ENCODE measurements at regions not wholly inside any gene's neighbourhood (a gene's known extent, or its start where the extent isn't known, plus 50 kb on each side); places are given as distances from the start of the nearest gene placed in this dataset.
"Not testable (repeated sequence)": the region's sequence is repeated elsewhere in the genome, so short reads cannot be mapped to it uniquely, and the experiment has no call there.

DNA sequence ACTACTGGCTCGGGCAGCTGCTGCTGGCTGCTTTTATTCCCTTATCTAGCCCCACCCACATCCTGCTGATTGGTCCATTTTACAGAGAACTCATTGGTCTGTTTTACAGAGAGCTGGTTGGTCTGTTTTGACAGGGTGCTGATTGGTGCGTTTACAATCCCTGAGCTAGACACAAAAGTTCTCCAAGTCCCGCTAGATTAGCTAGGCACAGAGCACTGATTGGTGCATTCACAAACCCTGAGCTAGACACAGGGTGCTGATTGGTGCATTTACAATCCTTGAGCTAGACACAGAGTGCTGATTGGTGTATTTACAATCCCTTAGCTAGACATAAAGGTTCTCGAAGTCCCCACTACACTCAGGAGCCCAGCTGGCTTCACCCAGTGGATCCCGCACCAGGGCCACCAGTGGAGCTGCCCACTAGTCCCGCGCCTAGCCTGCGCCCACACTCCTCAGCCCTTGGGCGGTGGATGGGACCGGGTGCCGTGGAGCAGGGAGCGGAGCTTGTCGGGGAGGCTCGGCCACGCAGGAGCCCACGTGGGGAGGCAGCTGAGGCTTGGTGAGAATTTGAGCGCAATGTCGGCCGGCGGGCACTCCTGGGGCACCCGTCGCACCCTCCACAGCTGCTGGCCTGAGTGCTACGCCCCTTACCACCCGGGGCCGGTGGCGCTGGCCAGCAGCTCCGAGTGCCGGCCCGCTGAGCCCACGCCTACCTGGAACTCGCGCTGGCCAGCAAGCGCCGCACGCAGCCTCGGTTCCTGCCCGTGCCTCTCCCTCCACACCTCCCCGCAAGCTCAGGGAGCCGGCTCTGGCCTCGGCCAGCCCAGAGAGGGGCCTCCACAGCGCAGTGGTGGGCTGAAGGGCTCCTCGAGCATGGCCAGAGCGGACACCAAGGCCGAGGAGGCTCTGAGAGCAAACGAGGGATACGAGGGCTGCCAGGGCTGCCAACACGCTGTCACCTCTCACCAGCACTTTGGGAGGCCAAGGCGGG, 91.1 kb upstream of the HS3ST2 start:
- FAIRE-seq, result not testable (repeated sequence)

DNA sequence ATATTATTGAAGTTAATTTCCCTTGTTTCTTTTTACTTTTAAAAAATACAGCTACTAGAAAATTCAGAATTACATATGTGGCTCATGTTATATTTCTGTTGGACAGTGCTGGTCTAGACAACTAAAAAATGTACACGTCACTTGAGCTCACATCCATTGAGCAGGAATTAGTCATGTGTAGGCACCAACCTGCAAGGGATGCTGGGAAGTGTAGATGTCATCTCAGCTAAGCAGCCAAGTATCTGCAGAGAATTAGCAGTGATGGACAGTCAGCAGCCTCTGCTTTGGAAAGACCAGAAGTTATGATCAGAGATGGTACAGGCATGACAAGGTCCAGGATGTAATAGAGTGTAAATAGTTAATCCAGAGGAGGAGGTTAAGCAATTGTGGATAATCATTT, 87.1 kb upstream of the HS3ST2 start:
- no peak for FAIRE-seq

DNA sequence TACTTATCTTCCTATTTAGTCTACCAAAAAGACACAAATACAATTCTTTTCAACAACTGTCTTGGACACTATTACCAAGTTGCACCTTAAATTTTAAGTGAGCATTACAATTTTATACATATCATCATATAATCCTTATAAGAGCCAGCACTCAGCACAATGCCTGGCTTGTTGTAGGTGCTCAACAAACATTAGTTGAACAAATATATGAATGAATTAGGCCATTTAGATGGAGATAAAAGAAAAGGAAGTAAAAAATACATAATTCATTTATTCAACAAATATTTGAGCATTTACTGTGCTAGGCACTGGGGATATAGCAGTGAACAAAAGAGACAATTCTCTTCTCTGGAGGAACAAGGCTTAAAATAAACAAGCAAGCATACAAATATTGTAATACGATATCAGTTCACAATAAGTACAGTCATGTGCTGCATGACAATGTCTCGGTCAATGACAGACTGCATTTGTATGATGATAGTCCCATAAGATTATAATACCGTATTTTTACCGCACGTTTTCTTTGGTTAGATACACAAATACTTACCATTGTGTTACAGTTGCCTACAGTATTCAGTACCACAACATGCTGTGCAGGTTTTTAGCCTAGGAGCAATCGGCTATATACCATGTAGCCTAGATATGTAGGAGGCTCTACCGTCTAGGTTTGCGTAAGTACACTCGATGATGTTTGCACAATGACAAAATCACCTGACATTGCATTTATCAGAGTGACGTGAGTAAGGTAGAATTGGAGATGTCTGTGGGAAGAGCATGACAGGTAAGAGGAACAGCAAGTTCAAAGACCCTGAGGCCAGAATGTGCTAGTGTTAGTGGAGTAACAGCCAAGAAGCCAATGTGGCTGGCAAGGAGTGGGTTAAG, 86.4 kb upstream of the HS3ST2 start:
- no peak for FAIRE-seq

DNA sequence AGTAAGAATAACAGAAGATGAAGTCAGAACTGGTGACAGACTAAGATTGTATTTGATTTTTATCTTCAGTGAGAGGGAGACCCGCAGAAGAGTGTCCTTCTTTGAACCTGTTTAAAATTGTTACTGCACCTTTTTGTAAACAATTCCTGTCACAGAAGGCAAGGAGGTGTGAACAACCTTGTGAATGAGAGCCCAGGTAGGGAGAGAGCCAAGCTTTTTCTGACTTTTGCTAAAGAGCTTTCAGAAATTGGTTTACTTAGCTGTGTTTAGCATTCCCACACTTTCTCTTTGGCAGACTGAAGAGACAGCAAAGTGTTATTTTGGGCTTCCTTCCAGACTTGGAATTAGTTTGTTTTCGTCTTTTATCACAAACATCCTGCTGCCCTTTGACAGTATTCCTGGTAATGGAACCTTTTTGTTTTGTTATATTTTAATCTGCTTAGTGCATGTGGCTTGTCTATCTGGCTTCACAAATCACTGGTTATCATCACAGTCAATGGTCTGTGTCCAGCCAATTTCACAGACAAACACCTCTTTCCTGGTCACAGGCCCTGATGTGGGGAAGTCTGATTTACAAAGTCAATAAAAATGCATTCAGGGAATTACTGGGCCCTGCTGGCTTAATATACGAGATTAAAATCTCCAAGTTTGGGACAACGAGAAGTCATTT, 85.7 kb upstream of the HS3ST2 start:
- no peak for FAIRE-seq

DNA sequence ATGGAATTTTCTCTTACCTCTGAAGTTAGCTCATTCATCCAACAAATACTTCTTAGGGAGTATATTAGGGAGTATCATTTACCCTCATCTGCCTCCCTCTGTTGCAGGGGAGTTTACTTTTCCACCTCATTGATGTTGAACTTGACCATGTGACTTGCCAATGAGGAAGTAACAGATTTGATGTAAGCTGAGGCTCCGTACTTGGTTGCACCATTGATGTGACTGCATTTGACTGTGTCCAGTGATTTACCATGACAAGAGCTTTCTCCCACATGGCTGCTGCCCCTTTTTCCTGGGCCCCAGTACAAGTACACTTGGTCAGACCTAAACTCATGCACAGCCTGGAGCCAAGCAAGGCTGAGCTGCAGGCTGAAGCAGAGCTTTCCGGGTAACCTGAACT, 81.6 kb upstream of the HS3ST2 start:
- FAIRE-seq, result no peak

DNA sequence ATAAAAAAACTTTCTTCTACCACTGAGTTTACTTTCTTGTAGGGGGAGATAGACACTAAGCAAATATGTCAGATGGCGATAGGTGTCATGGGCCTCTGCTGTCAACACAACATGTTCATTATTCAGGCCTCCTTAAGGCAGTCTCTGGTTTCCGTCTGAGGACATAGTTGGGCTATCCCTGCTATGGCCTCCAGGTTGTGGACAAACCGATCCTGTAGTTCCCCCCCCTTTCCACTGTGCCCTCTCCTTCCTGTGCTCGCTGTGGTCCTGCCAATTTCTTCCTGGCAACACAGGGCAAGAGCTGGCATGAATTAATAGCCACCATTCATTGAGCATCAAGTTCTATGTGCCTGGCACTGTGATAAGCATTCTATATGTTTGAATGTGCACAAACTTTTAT, 81.0 kb upstream of the HS3ST2 start:
- FAIRE-seq, result no peak

DNA sequence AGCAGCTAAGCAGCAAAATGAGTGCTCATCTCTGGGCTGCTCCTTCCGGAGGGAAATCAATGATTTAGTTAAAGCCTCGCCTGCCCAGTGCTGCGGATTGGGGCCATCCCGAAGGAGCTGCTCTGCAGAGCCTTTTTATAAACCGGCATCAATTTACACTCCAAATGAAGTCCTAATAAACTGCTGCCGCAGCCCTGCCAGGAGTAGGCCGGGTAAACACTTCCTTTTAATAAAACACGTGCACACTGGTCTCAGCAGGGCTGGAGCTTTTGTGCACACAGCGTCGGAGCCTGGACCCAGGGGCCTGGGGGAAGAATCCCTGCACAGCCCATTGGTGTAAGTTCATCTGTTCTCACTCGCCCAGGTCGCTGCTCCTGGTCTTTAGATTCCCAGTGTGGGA, 79.6 kb upstream of the HS3ST2 start:
- no peak for FAIRE-seq

DNA sequence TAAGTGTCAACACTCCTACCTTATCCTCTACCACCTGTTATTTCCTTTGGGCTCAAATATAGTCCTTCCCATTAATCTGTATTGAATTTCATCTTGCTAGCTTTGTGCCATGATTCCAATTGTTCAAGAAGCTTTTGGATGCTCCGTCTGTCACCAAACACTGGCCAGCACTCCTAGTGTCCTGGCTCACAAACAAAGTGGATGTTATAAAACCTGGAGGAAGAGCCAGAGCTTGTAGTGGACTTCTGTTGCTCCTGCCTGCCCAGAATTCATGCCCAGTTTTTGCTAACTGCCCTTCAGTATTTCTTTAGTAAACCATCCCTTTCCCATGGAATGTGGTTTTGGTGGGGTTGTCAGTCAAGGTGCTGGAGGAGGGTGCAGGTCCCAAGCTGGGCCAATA, 77.2 kb upstream of the HS3ST2 start:
- no peak for FAIRE-seq

DNA sequence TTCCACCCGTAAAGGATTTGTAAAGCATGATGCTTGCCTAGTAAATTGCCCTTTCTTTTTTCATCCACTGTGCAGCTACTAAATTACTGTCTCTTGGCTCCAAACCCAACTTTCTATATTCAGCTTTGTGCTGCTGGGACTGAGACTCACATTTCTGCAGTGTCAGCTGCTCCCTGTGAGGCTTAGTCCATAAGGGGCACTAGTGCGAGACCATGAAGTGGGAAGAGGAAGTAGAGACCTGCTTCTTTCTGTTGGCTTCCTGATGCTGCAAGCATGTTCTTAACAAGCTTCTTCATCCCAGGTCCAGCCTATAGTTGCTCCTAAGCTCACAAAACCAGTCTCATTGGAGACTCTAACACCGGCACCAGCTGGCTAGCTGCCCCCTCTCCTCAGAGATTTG, 74.9 kb upstream of the HS3ST2 start:
- no peak for FAIRE-seq

DNA sequence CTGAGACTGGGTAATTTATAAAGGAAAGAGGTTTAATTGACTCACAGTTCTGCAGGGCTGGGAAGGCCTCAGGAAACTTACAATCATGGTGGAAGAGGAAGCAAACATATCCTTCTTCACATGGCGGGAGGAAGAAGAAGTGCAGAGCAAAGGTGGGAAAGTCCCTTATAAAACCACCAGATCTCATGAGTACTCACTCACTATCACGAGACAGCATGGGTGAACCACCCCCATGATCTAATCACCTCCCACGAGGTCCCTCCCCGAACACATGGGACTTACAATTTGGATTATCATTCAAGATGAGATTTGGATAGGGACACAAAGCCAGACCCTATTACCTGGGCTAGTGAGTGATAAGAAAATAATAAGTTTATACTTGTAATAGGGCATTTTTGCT, 70.6 kb upstream of the HS3ST2 start:
- no peak for FAIRE-seq

DNA sequence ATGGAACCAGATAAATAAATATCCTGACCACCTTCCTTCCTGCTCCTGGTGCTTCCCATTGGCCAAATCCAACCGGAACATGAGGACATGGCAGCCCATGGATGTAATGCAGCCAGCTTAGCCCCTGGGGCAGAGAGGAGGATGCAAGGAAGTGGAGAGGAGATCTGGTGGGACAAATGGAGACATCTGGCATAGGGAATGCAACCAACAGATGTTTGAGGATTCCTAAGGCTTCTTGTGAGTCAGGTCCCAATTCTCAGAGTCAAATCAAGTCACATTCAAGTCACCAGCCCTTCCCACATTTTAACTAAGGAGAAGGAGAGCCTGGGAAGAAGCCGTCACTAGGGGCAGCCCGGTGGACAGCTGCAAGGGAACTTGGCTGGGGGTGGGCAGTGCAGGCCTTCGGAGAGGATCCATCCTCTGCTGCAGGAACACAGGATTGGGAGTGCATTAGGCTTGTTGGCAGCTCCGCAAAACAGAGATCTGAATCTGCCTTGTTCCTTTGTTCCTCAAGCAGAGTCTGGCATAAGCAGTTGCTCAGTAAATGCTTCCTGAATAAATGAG, 62.8 kb upstream of the HS3ST2 start:
- FAIRE-seq, result no peak

DNA sequence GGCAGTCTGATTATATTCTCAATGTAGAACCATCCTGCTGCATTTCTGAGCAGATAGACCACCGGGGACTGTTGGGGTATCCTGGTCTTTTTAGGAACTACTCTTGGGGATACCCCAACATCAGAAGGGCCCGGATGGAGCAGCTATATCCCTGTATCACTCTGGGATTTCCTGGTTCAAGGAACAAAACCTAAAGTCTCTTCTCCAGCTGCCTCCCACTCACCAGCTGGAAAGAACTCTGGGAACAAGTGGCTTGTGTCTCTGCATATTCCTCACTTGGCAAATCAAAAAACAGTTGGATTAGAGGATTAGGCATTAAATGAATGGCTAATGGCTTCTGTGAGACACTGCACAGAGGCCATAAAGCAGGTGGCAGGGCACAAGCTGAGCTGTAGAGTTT, 62.3 kb upstream of the HS3ST2 start:
- no peak for FAIRE-seq

DNA sequence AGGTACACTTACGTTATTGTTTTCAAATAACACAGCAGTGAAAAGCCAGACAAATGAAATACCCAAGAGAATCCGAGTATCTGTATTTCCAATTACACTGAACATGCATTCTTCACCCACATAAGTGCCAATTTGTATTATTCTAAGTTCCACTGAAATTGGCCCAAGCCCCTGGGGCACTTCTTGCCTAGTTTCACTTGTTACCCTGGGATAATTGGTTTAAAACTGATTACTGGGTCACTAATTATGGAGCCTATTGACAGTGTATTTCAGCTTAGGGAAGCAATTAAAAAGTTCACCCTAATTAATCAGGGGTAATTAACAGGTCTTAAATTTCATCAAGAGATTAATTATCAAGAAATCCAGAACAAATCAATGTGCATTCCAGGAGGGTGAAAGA, 60.5 kb upstream of the HS3ST2 start:
- no peak for FAIRE-seq

DNA sequence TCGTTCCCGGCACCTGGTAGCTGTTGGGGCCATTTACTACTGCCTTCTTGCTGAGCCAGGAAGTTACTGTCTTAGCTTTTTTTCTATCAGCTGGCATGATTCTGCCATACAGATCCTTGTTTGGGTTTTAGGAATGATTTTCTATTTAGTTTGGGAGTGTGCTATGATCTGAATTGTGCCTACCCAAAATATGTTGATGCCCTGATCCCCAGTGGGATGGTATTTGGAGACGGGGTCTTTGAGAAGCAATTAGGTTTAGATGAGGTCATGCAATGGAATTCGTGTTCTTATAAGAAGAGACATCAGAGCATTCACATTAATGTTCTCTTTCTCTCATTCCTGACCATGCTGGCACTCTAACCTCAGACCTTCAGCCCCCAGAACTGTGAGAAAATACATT, 59.4 kb upstream of the HS3ST2 start:
- FAIRE-seq, result no peak

DNA sequence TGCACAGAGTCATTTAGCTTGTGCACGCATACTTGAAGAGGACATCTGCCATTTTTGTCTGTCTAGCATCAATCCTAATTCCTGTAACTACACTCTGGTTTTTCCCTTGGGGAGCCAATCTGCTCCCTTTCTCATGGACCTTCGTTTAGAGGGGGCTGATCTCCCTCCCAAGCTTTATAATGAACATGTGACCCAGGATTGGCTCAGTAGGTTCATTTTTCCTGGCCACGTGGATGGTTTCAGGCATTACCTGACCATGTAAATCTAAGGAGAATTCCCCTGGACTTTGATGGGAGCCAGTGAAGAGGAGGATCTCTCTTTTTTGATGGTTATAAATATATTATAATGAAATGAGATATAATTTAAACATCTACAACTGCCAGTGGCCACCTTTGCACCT, 56.8 kb upstream of the HS3ST2 start:
- no peak for FAIRE-seq

DNA sequence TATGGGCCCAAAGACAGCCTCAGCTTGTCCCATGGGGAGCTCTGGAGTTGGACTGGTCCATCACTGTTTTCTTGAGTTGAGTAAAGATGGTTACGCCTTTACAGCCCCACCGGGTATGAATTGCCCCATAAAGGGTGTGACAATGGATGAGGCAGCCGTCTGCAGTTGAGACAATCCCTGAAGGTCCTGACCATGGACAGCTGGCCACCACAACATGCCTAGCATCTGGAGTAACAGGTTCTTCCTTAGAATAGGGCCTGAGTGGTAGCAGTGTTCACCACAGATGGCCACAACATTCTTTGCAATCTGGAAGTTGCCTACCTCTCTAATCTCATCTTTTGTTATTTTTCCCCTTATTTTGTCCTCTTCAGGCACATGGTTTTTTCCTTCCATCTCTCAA, 51.5 kb upstream of the HS3ST2 start:
- no peak for FAIRE-seq

DNA sequence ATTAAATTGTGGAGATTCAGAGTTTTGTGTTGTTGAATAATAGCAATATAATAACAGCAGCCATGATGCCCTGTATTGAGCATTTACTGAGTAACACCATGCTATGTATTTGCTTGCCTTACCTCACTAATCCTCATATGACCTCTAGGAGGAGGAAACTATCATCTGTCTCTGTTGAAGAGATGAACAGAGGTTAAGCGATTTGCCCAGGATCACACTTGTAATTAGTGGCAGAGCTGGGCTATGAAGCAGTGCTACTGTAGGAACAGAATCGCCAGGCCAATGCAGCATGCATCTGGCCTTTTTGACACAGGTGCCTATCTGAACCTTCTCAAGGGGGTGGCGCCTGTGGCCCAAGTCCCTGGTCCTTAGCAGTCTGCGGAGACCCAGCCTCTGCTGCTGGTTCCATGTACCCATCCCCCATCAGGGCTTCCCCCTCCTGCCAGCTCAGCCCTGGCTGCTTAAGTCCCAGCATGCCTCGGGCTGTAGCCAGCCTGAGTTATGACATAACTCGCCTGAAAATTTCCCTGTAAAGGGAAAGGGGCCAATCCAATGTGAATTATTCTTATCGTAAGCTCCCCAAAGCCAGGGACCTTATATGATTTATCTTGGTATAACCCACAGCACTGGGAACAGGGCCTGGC, 50.4 kb upstream of the HS3ST2 start:
- FAIRE-seq, result no peak

Data from colon (tissue), 2 donors.